ENCODE measurements at regions not wholly inside any gene's neighbourhood (a gene's known extent, or its start where the extent isn't known, plus 50 kb on each side); places are given as distances from the start of the nearest gene placed in this dataset.

DNA sequence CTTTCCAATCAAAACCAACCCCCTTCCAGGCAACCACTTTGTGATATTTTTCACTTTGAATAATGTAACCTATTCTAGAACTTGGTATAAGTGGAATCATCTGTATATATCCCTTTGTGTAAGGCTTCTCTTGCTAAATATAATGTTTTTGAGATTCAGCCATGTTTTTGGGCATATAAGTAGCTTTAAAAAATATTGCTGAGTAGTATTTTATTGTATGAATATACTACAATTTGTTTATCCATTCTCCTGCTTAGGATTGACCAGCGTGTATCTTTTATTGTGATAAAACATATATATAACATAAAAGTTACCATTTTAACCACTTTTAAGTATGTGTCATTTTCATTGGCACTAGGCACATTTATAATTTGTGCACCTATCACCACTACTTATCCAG lies 79.8 kb upstream of the GPR139 start (continued):
- TF ChIP-seq, protein P1, sequence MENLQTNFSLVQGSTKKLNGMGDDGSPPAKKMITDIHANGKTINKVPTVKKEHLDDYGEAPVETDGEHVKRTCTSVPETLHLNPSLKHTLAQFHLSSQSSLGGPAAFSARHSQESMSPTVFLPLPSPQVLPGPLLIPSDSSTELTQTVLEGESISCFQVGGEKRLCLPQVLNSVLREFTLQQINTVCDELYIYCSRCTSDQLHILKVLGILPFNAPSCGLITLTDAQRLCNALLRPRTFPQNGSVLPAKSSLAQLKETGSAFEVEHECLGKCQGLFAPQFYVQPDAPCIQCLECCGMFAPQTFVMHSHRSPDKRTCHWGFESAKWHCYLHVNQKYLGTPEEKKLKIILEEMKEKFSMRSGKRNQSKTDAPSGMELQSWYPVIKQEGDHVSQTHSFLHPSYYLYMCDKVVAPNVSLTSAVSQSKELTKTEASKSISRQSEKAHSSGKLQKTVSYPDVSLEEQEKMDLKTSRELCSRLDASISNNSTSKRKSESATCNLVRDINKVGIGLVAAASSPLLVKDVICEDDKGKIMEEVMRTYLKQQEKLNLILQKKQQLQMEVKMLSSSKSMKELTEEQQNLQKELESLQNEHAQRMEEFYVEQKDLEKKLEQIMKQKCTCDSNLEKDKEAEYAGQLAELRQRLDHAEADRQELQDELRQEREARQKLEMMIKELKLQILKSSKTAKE (IDR thresholded peaks at IDR 0.05; ENCODE audit: low read depth, poor library complexity, severe bottlenecking): no peak
- TF ChIP-seq NR2C2 (IDR thresholded peaks at IDR 0.05; ENCODE audit: borderline replicate concordance, control insufficient read depth, insufficient read length, low read depth): no peak
- TF ChIP-seq, protein P2, sequence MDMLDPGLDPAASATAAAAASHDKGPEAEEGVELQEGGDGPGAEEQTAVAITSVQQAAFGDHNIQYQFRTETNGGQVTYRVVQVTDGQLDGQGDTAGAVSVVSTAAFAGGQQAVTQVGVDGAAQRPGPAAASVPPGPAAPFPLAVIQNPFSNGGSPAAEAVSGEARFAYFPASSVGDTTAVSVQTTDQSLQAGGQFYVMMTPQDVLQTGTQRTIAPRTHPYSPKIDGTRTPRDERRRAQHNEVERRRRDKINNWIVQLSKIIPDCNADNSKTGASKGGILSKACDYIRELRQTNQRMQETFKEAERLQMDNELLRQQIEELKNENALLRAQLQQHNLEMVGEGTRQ (IDR thresholded peaks at IDR 0.05; ENCODE audit: borderline replicate concordance, low read depth, low read length): no peak
- TF ChIP-seq HDAC2 (IDR thresholded peaks at IDR 0.05): no peak
- TF ChIP-seq BHLHE40 (IDR thresholded peaks at IDR 0.05; ENCODE audit: borderline replicate concordance in 1 of 2, low read depth in 2 of 2, low read length in 1 of 2): no peak
- TF ChIP-seq BRCA1 (IDR thresholded peaks at IDR 0.05; ENCODE audit: low read depth, low read length): no peak

DNA sequence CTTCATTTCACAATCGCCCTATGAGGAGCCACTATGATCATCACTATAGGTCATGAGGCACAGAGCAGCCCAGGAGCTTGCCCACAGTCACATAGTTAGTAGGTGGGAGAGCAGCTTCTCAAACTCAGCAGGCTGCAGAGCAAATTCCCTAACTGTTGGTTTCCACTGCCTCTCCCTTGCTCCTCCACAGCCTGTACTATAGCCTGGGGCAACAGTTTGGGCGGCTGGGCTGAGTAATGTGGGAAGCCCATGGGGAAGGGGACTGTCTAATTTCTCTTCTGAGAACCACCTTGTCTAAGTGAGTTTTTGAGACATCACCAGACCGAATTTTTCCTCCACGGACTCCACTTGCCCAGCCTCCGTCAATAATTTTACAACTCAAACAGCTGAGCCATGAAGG lies 73.4 kb upstream of the GPR139 start:
- H2AFZ ChIP-seq (ENCODE audit: control insufficient read depth, low read depth, low read length): no peak overlapping the region
- ChIA-PET RAD21 (ENCODE audit: unreplicated experiment) (no interaction called here), CTCF (interaction anchor here (1.0 kb wide), 1 partner anchor 239 kb away, joined by 3 read pairs; no protein-coding TSS in a partner anchor), SMC1A (ENCODE audit: uncharacterized antibody, unreplicated experiment) (no interaction called here), POLR2A (no interaction called here)
- FAIRE-seq (no peak), ATAC-seq (no peak), DNase-seq (ENCODE audit: low read depth, low spot score) (no peak)
- intact Hi-C loops (cut with micrococcal nuclease; ENCODE audit: unreplicated experiment): no loop called here
- H3K4me1 ChIP-seq (ENCODE audit: control insufficient read depth, insufficient read depth, low read length): no peaks in the 10 kb centered on the region
- no peak overlapping the region for H3K9ac ChIP-seq (ENCODE audit: control insufficient read depth, insufficient read depth, low read length)
- 8% methylated on average over 5 of the region's 5 CpGs for WGBS (ENCODE audit: insufficient coverage, insufficient replicate concordance, low lambda C conversion rate, missing lambda C conversion rate)
- H3K27ac ChIP-seq (ENCODE audit: control insufficient read depth, insufficient read depth): no peak overlapping the region
- H3K4me3 ChIP-seq: no peak overlapping the region
- H3K9me3 ChIP-seq (replicated peaks; ENCODE audit: control insufficient read depth, insufficient read depth, low read length): no peaks in the 10 kb centered on the region
- in situ Hi-C loops (cut with MboI): no loop called here
- H3K36me3 ChIP-seq (ENCODE audit: control insufficient read depth in 2 of 2, insufficient read depth in 2 of 2, low read length in 1 of 2): no peaks in the 10 kb centered on the region
- no TSS peak for BruUV-seq (replicated peaks)
- no peaks in the 10 kb centered on the region for H3K27me3 ChIP-seq (replicated peaks in 1 of 2; ENCODE audit: control insufficient read depth in 2 of 2, insufficient read depth in 2 of 2, low read length in 1 of 2)
- H3K4me2 ChIP-seq (ENCODE audit: control insufficient read depth, insufficient read depth): no peak overlapping the region
- no peaks in the 10 kb centered on the region for H4K20me1 ChIP-seq (ENCODE audit: control insufficient read depth, insufficient read depth)
- H3K79me2 ChIP-seq (ENCODE audit: control insufficient read depth, insufficient read depth, low read length): no peaks in the 10 kb centered on the region
- TF ChIP-seq IRF4 (IDR thresholded peaks at IDR 0.05; ENCODE audit: low read depth, low read length) (no peak), RCOR1 (conservative IDR thresholded peaks at IDR 0.05; ENCODE audit: low read depth, low read length) (no peak), MTA2 (IDR thresholded peaks at IDR 0.05; ENCODE audit: low read depth) (no peak), BMI1 (IDR thresholded peaks at IDR 0.05; ENCODE audit: borderline replicate concordance) (no peak), POLR2A (IDR thresholded peaks at IDR 0.05; ENCODE audit: low read depth, low read length) (no peak), TAF1 (IDR thresholded peaks at IDR 0.05; ENCODE audit: borderline replicate concordance, low read depth, low read length) (no peak), IKZF1 (conservative IDR thresholded peaks at IDR 0.05) (no peak), YBX1 (IDR thresholded peaks at IDR 0.05) (no peak), CBX5 (IDR thresholded peaks at IDR 0.05; ENCODE audit: low read depth) (no peak), MYB (IDR thresholded peaks at IDR 0.05; ENCODE audit: borderline replicate concordance, low read depth, low read length) (no peak)
- TF ChIP-seq, protein P2 (IDR thresholded peaks at IDR 0.05; ENCODE audit: borderline replicate concordance, low read depth, low read length): no peak
- TF ChIP-seq, protein P3, sequence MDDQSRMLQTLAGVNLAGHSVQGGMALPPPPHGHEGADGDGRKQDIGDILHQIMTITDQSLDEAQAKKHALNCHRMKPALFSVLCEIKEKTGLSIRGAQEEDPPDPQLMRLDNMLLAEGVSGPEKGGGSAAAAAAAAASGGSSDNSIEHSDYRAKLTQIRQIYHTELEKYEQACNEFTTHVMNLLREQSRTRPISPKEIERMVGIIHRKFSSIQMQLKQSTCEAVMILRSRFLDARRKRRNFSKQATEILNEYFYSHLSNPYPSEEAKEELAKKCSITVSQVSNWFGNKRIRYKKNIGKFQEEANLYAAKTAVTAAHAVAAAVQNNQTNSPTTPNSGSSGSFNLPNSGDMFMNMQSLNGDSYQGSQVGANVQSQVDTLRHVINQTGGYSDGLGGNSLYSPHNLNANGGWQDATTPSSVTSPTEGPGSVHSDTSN (IDR thresholded peaks at IDR 0.05; ENCODE audit: insufficient replicate concordance, low read depth, low read length): no peak

Data from GM12878 (cell line).